HepG2 (cell line): ENCODE measurements at regions not wholly inside any gene's neighbourhood (a gene's known extent, or its start where the extent isn't known, plus 50 kb on each side); places are given as distances from the start of the nearest gene placed in this dataset.

Source experiments
- ATAC-seq: fragments of 200-7000 bp; cut with Tn5 transposase; 3 replicates; pipeline ENCODE4 v1.9.1; 2020; ENCODE audit warnings: mild to moderate bottlenecking, moderate library complexity
- BruUV-seq: library from RNA; stranded (reverse); fragments of 400-500 nt; replicated peaks from 2 replicates; lab custom pipeline; 2021; lab: Mats Ljungman, UMichigan
- CTCF ChIA-PET: fragments of 300-600 bp; formaldehyde crosslinking; extraction: SDS; loops from one replicate; lab custom pipeline; 2021; ENCODE audit warnings: low total read pairs, inconsistent platforms, low intra/inter-chr PET ratio; lab: Yijun Ruan, JAX
- POLR2A ChIA-PET: fragments of 350-600 bp; sonication (Branson Sonifier 250); formaldehyde crosslinking; loops from one replicate; lab custom pipeline; 2020; ENCODE audit warnings: antibody characterized with exemption, inconsistent platforms; lab: Yijun Ruan, JAX
- DNase-seq: peaks from one replicate; pipeline ENCODE4 v3.0.0-alpha.2; 2015; ENCODE audit warnings: low spot score
- FAIRE-seq: peaks from 3 replicates; lab custom pipeline; 2011; peaks lifted over from hg19 to GRCh38; lab: Jason Lieb, UNC
- H2AFZ ChIP-seq: one replicate; pipeline ENCODE4 v1.6.1; 2011; ENCODE audit warnings: low read length, inconsistent platforms
- H3K27ac ChIP-seq: fragments of 300-600 bp; 3 replicates; pipeline ENCODE4 v1.8.0; 2011; ENCODE audit warnings: mixed run types, mild to moderate bottlenecking, mixed read lengths, low read length, inconsistent platforms; ENCODE audit not compliant: insufficient read depth; ENCODE audit errors: extremely low read length
- H3K27me3 ChIP-seq, 2 experiments: fragments of 200-600 bp in 1 of 2; 2 replicates in 1 of 2; 3 replicates in 1 of 2; pipeline versions ENCODE4 v1.6.0 to v1.8.0; 2011; ENCODE audit warnings: low read length in 2 of 2, mild to moderate bottlenecking in 2 of 2, moderate library complexity in 2 of 2, inconsistent platforms in 1 of 2; ENCODE audit not compliant: insufficient read depth in 2 of 2, control insufficient read depth in 1 of 2
- H3K36me3 ChIP-seq, 2 experiments: fragments of 200-600 bp in 1 of 2; replicated peaks in 1 of 2; 2 replicates in 1 of 2; 3 replicates in 1 of 2; pipeline versions ENCODE4 v1.5.1 to v1.8.0; 2011; ENCODE audit warnings: low read length in 2 of 2, inconsistent platforms in 1 of 2; ENCODE audit not compliant: insufficient read depth in 2 of 2, control insufficient read depth in 1 of 2
- H3K4me1 ChIP-seq: 2 replicates; pipeline ENCODE4 v1.5.1; 2012; ENCODE audit warnings: low read length, inconsistent platforms; ENCODE audit not compliant: insufficient read depth
- H3K4me2 ChIP-seq: 2 replicates; pipeline ENCODE4 v1.6.0; 2011; ENCODE audit warnings: low read depth, low read length, inconsistent platforms
- H3K4me3 ChIP-seq, 3 experiments: fragments of 200-600 bp in 1 of 3; sonication (generic), shearing (Covaris generic) in 1 of 3; replicated peaks in 1 of 3; 2 replicates each; pipeline ENCODE4 v1.5.1; 2011 to 2016; ENCODE audit warnings: low read length in 3 of 3, inconsistent platforms in 2 of 3, low read depth in 2 of 3, mild to moderate bottlenecking in 2 of 3, control low read depth in 1 of 3, mixed read lengths in 1 of 3; ENCODE audit not compliant: insufficient read depth in 1 of 3
- H3K79me2 ChIP-seq: one replicate; pipeline ENCODE4 v1.6.1; 2011; ENCODE audit warnings: low read length, inconsistent platforms; ENCODE audit not compliant: insufficient read depth
- H3K9ac ChIP-seq: 2 replicates; pipeline ENCODE4 v1.6.0; 2011; ENCODE audit warnings: mild to moderate bottlenecking, low read depth, low read length, inconsistent platforms; ENCODE audit not compliant: insufficient read depth
- H3K9me3 ChIP-seq: 2 replicates; pipeline ENCODE4 v1.5.1; 2012; ENCODE audit warnings: mild to moderate bottlenecking, low read length
- H4K20me1 ChIP-seq: 2 replicates; pipeline ENCODE4 v1.6.0; 2011; ENCODE audit warnings: inconsistent platforms, mild to moderate bottlenecking, low read length, moderate library complexity; ENCODE audit not compliant: insufficient read depth
- ARID5B ChIP-seq: IDR thresholded peaks from 2 replicates; pipeline ENCODE4 v1.4.0; 2020; ENCODE audit warnings: mild to moderate bottlenecking, missing genetic modification reagents
- ATF5 ChIP-seq: sonication (generic); formaldehyde crosslinking; IDR thresholded peaks from 2 replicates; pipeline ENCODE4 v1.4.0; 2020; ENCODE audit warnings: mild to moderate bottlenecking, low read depth, missing genetic modification reagents
- BRD4 ChIP-seq: sonication (generic); formaldehyde crosslinking; IDR thresholded peaks from 2 replicates; pipeline ENCODE4 v1.4.0; 2020; ENCODE audit warnings: missing genetic modification reagents
- EP300 ChIP-seq, 3 experiments: sonication (generic) in 1 of 3; formaldehyde crosslinking in 1 of 3; IDR thresholded peaks; 2 replicates each; pipeline versions ENCODE4 v1.5.1 to v1.6.1; 2011 to 2020; ENCODE audit warnings: low read depth in 2 of 3, low read length in 2 of 3, borderline replicate concordance in 1 of 3, improper control_type of control experiment in 1 of 3, mild to moderate bottlenecking in 1 of 3, missing genetic modification reagents in 1 of 3, moderate library complexity in 1 of 3
- MNT ChIP-seq: fragments of 450-650 bp; IDR thresholded peaks from 2 replicates; pipeline ENCODE4 v1.6.1; 2016
- NR2F2 ChIP-seq: IDR thresholded peaks from 2 replicates; pipeline ENCODE4 v1.6.1; 2012; ENCODE audit warnings: low read depth, inconsistent platforms, borderline replicate concordance
- PHF8 ChIP-seq: sonication (generic); formaldehyde crosslinking; IDR thresholded peaks from 2 replicates; pipeline ENCODE4 v1.5.0; 2020; ENCODE audit warnings: missing genetic modification reagents
- SNAPC4 ChIP-seq: sonication (generic); formaldehyde crosslinking; IDR thresholded peaks from 2 replicates; pipeline ENCODE4 v1.4.0; 2020; ENCODE audit warnings: mild to moderate bottlenecking, missing genetic modification reagents
- ZMYM2 ChIP-seq: sonication (generic); formaldehyde crosslinking; IDR thresholded peaks from 2 replicates; pipeline ENCODE4 v1.8.0; 2022; ENCODE audit warnings: mild to moderate bottlenecking, missing genetic modification reagents
- ZNF136 ChIP-seq: sonication (generic); formaldehyde crosslinking; IDR thresholded peaks from 2 replicates; pipeline ENCODE4 v1.8.1; 2022; ENCODE audit warnings: low read depth, mild to moderate bottlenecking, moderate library complexity, missing genetic modification reagents
- ZNF777 ChIP-seq: sonication (generic); formaldehyde crosslinking; IDR thresholded peaks from 2 replicates; pipeline ENCODE4 v1.4.0; 2020; ENCODE audit warnings: missing genetic modification reagents
- WGBS: methylation state at CpG from one replicate; pipeline ENCODE4 v1.1.6; 2017; ENCODE audit warnings: low lambda C conversion rate; 5-methylcytosine and 5-hydroxymethylcytosine counted together
- in situ Hi-C: cut with HindIII; loops from 2 replicates; pipeline ENCODE4 v1.10.0; 2017; ENCODE audit warnings: low pct_unique_long_range_greater_than_20kb; ENCODE audit not compliant: extremely low pct_ligation_motif_present
- intact Hi-C: fragments of 100-400 bp; cut with micrococcal nuclease; formaldehyde crosslinking; loops from one replicate; pipeline ENCODE4 v1.10.0; 2022; ENCODE audit not compliant: unreplicated experiment

- no peak for TF ChIP-seq PHF8 (CRISPR knock-in tag)
- no peak for TF ChIP-seq ARID5B (CRISPR knock-in tag)
- TF ChIP-seq NR2F2 = no peak
- TF ChIP-seq ZNF777 = no peak
- TF ChIP-seq BRD4 = no peak
- TF ChIP-seq SNAPC4 (CRISPR knock-in tag) = no peak
- no peak for TF ChIP-seq EP300 (IDR thresholded peaks at IDR 0.05; ENCODE audit: low read depth in 2 of 2, low read length in 2 of 2)
- TF ChIP-seq EP300 (CRISPR knock-in tag; IDR thresholded peaks at IDR 0.05; ENCODE audit: borderline replicate concordance) = no peak
- no peak for TF ChIP-seq MNT
- TF ChIP-seq ZMYM2 (CRISPR knock-in tag) = no peak
- no peak for TF ChIP-seq ATF5 (CRISPR knock-in tag)
- TF ChIP-seq ZNF136 = no peak
- TF ChIP-seq, all 625 proteins: peak for 0
- H3K9me3 ChIP-seq = no peaks in the 10 kb centered on the region
- H3K4me2 ChIP-seq = no peak overlapping the region
- intact Hi-C loops = no loop called here
- H3K27me3 ChIP-seq = peaks cover 4 to 64% of the 10 kb centered on the region in 2 experiments; a peak in 3 of 5 replicates
- H3K36me3 ChIP-seq = no peaks in the 10 kb centered on the region
- FAIRE-seq (no peak), DNase-seq (no peak), ATAC-seq (no peak)
- no peak overlapping the region for H2AFZ ChIP-seq
- 32% methylated on average over 7 of the region's 7 CpGs for WGBS
- H3K4me1 ChIP-seq = no peaks in the 10 kb centered on the region
- H3K9ac ChIP-seq = no peak overlapping the region
- ChIA-PET CTCF (no interaction called here), POLR2A (no interaction called here)
- BruUV-seq = no TSS peak
- in situ Hi-C loops = no loop called here
- H4K20me1 ChIP-seq = no peaks in the 10 kb centered on the region
- no peaks in the 10 kb centered on the region for H3K79me2 ChIP-seq
- no peak overlapping the region for H3K27ac ChIP-seq
- H3K4me3 ChIP-seq = no peak overlapping the region
Observed at GRCh38 chr6:4606016-4606415, 170.2 kb upstream of the CDYL start.
